CD4-positive, alpha-beta T cell treated with Interferon gamma for 1 hour (primary cell): ENCODE measurements at regions not wholly inside any gene's neighbourhood (a gene's known extent, or its start where the extent isn't known, plus 50 kb on each side); places are given as distances from the start of the nearest gene placed in this dataset.
"Not testable (repeated sequence)": the region's sequence is repeated elsewhere in the genome, so short reads cannot be mapped to it uniquely, and the experiment has no call there.

ENCODE experiments used
- DNase-seq: peaks from one replicate; pipeline ENCODE4 v3.0.0-alpha.2; 2020

- DNase-seq: no peak
These were observed 892.7 kb downstream of the TLE1 start for GRCh38 chr9:80796632-80797031.

GRCh38 chr9:80794197-80794596, 895.1 kb downstream of the TLE1 start:
- DNase-seq: no peak

GRCh38 chr9:80793706-80794105, 895.6 kb downstream of the TLE1 start:
- no peak for DNase-seq

- no peak for DNase-seq
These were observed 896.6 kb downstream of the TLE1 start for GRCh38 chr9:80792726-80793125.

- DNase-seq: no peak
These were observed 897.5 kb downstream of the TLE1 start for GRCh38 chr9:80791836-80792235.

GRCh38 chr9:80790764-80791163, 898.6 kb downstream of the TLE1 start:
- DNase-seq: no peak

- DNase-seq: no peak
These were observed 899.5 kb downstream of the TLE1 start for GRCh38 chr9:80789831-80790230.

GRCh38 chr9:80787636-80788035, 901.7 kb downstream of the TLE1 start:
- DNase-seq: no peak

GRCh38 chr9:80784647-80785046, 904.7 kb downstream of the TLE1 start:
- DNase-seq: no peak

- DNase-seq: no peak
These were observed 913.4 kb downstream of the TLE1 start for GRCh38 chr9:80775971-80776370.

- no peak for DNase-seq
These were observed 913.8 kb downstream of the TLE1 start for GRCh38 chr9:80775530-80775929.

GRCh38 chr9:80771555-80772347, 917.6 kb downstream of the TLE1 start:
- DNase-seq: no peak

GRCh38 chr9:80763536-80763935, 925.8 kb downstream of the TLE1 start:
- no peak for DNase-seq

- DNase-seq: no peak
These were observed 933.8 kb downstream of the TLE1 start for GRCh38 chr9:80755586-80755985.

GRCh38 chr9:80747056-80747455, 942.3 kb downstream of the TLE1 start:
- DNase-seq: not testable (repeated sequence)

GRCh38 chr9:80732506-80732905, 956.8 kb downstream of the TLE1 start:
- DNase-seq: no peak

GRCh38 chr9:80720579-80720978, 968.8 kb downstream of the TLE1 start:
- DNase-seq: no peak

GRCh38 chr9:80707120-80707519, 982.2 kb downstream of the TLE1 start:
- DNase-seq: no peak

- no peak for DNase-seq
These were observed 988.3 kb downstream of the TLE1 start for GRCh38 chr9:80701061-80701460.

GRCh38 chr9:80699511-80699998, 989.8 kb downstream of the TLE1 start:
- DNase-seq: no peak

- DNase-seq: no peak
These were observed 990.5 kb downstream of the TLE1 start for GRCh38 chr9:80698725-80699410.

GRCh38 chr9:80692751-80693150, 996.6 kb downstream of the TLE1 start:
- no peak for DNase-seq

GRCh38 chr9:80691229-80691628, 998.1 kb downstream of the TLE1 start:
- DNase-seq: no peak

- no peak for DNase-seq
These were observed 998.9 kb downstream of the TLE1 start for GRCh38 chr9:80690349-80690939.
